ENCODE measurements at regions not wholly inside any gene's neighbourhood (a gene's known extent, or its start where the extent isn't known, plus 50 kb on each side); places are given as distances from the start of the nearest gene placed in this dataset.

DNA sequence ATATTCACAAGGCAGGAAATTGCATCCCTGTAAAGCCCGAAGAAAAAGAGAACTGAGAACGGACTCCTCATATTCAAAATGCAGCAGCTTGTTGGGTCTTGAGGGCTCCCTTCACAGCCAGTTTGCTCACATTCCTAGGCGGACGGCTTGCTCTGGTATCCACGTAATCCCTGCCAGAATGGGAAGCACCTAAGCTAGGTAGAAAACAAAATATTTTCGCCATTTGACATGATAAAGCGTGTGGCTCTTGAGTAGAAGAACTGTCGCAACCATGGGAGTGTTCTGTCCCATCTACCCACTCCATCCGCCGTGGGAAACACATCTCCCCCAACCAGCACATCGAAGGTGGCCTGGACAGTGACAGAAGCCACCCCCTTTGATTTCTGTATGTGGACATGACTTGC is 183.1 kb downstream of the GAS1 start:
- DNase-seq (ENCODE audit: low read depth): no peak

DNA sequence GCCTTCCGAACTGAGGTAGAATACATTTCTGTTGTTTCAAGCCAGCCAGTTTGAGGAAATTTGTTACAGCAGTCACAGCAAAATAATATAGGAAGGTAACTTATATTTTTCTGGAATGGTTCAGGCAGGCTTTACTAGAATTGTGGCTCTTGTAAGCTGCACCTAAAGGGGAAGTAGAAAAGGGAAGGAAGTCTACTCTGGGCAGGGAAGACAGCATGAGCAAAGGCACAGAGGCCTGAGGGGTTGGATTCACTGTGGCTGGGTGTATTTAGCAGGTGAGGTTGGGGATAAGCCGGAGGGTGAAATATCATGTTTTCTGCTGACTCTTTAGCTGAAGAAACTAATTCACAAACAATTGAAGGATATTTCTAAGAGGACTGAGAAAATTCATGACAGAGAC is 183.5 kb downstream of the GAS1 start:
- no peak for DNase-seq (ENCODE audit: low read depth)

DNA sequence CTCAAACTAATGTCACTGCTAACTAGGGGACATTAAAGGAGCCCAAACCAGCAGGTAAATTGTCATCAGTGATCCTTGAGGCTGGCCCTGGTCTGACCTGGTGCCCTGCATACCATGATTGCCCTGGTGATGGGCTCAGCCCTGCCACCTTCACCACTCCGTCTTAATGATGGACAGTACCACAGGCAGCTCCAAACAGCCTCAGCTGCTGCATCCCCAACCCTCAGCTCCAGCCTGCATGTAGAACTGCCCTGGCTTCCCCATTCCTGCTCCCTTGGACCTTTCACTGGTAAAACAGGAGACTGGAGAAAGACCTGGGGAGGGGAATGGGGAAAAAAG is 190.0 kb downstream of the GAS1 start:
- no peak for DNase-seq (ENCODE audit: low read depth)

DNA sequence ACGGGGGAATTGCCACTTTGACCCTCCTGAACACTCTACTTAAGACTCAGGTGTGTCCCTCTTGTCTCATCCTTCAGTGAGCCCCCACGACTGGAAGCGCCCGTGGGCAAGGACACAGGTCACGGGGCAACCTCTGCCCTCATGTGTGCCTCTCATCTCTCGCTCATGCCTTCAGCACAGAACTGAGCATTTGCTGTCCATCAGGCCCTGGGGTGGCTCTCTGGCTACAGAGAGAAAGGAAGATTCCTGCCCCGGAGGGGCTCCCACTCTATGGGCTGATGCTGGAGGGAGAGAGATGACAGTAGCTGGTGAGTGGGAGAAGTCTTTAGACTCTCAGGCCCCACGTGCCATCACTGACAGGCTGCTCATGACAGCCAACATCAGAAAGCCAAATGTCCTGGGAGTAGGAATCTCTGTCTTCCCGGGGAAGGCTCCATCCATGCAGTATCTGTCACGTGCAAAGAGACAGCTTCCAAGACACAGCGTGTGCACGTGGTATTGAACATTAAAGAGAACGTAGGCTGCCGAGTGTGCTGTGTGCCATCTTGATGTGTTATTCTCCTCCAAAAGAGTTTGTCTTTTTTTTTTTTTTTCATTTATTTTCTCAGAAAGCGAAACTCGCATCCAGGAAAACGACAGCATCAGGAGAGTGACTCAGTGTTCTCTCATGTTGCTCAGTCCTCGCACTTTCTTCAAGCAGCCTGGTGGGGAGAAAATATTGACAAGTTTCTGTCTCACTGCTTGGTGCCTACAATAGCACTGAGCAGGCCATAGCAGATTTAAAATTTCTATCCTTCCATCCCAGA is 190.5 kb downstream of the GAS1 start:
- DNase-seq (ENCODE audit: low read depth): no peak

DNA sequence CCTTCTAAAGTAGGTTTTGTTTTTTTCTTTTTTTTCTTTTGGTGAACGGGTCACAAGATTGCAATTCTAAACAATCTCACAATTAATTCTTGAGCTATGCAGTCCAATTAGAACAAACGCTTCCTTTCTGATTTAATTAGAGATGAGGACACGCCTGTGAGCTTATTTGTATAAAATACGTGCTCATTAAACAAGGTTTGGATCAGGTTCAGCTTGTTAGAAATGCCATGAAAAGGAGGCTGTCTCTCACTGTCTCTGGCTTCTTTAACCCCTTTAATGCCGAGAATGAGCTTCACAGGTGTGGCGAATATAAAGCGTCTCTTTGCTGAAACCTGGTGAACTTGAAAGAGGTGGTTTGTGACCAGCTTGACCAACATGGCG is 191.8 kb downstream of the GAS1 start:
- DNase-seq (ENCODE audit: low read depth): no peak

DNA sequence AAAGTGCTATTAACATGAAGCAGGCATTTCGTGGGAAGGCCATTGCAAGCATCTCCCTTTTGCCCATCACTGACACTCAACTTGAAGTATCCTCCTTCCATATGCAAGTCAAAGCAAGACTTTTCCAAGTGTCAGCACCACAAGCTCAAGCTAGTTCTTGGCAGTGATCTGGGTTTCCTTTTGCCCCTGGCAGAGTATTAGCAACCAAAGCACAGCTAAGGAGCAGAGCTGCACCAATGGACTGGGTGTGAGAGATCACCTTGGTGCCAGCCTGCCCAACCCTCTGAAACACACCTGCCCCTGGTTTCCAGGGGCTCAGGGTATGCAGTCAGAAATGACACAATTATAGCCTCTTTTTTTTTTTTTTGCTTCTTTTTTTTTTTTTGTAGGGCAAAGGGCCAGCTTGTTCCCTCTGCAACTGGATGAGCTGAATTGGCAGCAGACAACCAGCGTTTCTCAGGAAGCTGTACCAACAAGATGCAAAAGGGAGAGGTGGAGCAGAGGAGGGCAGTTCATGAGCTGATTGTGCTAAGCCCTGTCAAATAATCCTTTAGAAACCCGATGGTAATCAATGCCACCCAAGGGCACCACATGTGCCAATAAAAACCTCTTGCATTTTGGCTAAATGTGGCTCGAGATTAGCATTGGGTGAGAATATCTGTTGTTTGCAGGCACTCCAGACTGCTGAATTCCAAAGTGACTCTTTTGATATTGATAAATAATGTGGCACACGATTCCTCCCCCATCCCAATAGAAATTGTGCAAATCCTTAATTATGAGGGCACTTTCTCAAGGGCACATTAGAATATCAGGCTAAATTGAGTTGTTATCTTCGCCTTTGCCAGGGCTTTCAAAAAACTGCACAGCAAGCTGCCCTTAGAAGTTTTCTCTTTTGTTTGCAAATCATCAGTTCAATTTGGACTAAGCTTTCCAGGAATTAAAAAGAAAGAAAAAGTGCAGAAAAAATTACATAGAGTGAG is 192.4 kb downstream of the GAS1 start:
- DNase-seq (ENCODE audit: low read depth): no peak

DNA sequence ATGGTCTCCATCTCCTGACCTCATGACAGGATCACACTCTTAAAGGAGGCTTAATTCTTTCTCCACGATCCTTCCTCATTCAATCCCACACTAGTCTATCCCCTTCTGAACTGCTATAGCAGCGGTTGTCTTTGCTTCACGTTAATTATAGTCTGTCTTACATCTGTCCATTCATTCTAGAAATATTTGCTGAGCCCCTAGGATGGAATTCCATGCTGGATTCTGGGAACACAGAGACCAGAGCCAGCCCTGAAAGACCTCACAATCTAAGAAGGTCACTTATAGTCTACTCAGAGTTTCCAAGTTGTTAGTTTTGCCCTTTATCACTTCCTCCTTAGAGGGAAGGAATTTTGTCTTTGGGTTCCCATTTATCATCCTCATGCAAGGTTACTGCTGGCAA is 193.5 kb downstream of the GAS1 start:
- DNase-seq (ENCODE audit: low read depth): no peak

DNA sequence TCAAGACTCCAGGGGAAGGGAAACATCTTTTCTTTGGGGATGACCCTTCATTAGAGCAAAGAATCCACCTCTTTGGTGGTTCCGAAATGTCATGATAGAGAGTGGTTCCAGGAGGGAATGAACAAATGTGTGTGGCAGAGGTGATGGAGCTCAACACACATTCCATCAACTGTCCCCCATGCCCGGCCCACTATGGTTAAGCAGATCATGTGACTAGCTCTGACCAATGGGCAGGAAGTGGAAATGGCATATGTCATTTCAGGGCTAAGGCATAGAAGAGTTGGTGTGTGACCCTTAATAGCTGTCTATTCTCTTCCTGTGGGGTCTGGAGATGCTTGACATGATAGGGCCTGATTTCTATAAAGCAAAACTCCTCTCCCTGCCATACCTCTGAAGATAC is 194.6 kb downstream of the GAS1 start:
- no peak for DNase-seq (ENCODE audit: low read depth)

DNA sequence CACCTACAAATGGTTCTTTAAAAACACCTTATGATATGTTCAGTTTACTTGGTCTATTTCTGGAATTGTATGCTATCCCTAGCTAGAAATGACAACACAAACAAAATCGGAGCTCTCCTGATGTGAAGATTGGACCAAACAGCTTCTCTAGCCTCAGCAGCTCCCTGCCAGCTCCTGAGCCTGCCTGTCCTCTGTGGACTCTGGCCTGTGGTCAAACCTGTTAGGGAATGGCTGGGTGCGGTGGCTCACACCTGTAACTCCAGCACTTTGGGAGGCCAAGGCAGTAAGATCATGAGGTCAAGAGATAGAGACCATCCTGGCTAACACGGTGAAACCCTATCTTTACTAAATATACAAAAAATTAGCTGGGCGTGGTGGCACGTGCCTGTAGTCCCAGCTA is 195.3 kb downstream of the GAS1 start:
- no peak for DNase-seq (ENCODE audit: low read depth)

DNA sequence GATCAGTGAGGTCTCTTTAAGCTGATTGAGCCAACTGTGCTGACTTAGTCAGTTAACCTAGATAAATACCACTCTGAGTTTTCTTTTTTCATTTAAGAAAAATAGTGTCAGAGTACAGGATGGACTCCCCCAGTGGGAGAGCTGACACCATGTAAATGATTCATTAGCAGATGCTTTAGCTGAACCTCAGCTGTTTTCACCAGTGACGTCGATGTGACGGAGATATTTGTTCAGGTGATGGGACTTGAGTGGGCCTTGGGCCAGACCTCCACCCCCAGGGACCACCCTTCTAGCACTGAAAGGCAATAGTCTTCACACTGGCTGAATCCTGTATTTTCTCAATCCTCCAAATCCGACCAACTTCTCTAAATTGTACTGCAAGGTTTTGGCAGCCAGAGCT is 196.1 kb downstream of the GAS1 start:
- DNase-seq (ENCODE audit: low read depth): no peak

DNA sequence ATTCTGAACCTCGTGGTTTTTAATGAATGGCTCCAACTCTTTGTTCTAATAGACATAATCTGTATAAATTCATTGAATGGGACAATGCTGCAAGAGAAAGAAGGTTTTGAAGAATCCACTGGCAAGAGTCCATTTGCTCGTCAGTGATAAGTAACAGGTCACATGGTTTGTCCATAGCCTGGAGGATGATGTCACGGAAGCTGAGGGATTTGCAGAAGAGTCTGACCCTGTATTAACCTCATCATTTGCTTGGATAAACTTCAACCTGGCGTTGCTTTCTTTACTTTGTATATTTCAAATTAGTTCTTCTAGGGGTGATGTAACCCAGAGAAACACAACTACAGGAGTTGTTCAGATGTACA is 197.4 kb downstream of the GAS1 start:
- DNase-seq (ENCODE audit: low read depth): no peak

DNA sequence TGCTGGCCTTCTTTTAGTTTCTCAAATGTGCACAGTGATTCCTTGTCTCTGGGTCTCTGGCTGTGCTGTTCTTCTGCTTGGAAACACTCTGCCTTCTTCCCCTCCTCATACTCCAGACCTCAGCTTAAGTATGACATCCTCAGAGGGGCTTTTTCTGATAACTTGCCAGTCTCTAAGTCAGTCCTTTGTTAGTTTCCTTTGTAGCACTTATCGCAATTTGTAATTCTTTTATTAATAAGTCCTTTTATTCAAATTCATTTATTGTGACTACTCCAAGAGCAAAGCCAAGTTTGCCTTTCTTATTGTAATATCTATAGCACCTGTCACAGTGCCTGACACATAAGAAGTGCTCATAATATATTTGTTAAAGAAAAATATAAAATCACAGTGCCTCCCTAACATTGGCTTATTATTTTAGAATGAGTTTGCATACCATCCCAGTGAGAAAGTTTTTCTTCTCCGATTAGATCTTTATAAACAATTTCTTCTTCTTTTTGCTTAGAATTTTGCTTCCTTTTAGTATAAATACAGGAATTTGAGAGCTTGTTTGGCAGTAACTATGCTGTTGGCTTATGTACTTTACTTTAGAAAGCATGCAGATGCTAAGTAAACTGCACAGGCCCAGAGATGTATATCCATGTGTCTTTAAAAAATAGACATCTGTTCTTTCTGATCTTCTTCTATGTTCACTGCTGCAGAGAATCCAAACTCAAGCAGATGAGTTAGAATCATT is 198.0 kb downstream of the GAS1 start:
- no peak for DNase-seq (ENCODE audit: low read depth)

DNA sequence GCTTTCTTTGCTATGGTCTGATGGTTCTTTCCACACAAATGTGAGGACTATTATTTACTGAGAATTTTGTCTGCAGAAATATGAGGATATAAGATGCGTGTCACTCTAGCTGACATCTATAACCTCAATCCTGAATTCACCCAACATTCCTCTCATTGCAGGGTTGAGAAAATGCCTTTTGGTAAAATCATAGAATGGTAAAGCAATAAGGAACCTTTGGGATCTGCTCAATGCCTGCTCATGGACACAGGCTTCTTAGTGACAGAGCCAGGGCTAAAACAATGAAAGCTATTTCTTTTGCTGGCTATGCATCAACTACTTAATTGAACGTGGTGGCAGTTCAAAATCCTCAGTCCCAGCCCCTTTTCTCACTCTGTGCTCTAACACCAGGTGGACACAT is 199.6 kb downstream of the GAS1 start:
- no peak for DNase-seq (ENCODE audit: low read depth)

DNA sequence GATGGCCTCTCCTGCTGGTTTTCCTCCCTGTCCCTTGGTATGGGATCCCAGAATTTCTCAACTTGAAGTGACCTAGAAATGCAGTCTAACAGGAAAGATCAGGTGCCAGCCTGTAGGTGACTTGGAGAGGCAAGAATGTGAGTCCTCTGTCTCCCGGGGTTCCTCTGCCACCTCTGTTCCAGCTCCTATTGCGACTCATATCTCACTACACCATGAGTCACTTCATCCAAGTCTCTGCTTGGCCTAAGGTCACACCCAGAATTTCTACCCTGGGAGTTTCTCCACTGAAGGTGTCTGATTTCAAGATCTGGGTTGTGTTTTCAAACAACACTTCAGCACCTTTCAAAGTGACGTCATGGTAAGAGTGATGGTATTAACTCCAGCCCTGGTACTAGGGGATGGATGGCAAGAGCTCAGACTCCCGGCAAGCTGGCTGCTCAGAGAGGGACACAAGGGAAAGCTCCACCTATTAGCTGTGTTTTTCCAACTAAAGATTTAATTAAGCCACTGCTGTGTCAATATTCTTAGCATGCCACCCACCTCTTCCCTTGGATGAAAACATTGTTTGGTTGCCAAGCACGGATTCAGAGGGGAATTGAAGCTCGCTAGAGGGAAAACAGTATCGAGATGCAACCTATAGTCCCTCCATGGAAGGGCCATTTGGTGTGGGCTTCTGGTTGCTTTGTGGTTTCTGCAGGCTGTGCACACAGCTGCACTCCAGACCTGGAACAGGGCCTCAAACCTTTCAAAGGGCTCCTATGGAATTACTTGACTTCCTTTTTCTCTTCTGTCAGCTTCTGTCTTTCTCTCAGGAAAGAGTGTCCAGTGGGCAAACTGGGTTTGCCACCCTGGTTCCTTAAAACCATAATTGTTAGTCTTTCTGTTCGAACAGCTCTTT is 205.7 kb downstream of the GAS1 start:
- no peak for DNase-seq (ENCODE audit: low read depth)

DNA sequence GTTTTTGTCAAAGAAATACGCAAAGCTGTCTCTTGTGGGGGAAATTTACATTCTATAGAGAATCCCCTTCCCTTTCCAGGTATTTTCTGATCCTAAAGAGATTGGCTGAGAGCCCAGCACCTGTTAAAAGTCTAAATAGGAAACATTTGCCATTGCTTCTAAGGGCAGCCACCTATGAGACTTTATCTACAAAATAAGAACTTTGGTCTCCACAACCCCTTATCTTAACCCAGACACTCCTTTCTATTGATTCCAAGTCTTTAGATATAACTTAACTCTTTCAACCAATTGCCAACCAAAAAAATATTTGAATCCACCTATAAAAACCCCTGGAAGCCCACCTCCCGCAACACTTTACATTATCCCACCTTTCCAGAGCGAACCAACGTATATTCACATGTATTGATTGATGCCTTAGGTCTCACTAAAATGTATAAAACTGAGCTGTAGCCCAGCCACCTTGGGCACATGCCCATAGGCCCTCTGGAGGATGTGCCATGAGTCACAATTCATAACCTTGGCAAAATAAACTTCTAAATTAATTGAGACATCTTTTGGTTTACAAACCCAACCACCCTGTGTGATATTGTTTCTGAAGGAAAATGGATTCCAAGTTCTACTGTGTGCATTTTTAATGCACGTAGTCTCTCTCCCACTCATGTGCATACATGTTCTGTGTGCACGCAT is 211.4 kb downstream of the GAS1 start:
- no peak for DNase-seq (ENCODE audit: low read depth)

DNA sequence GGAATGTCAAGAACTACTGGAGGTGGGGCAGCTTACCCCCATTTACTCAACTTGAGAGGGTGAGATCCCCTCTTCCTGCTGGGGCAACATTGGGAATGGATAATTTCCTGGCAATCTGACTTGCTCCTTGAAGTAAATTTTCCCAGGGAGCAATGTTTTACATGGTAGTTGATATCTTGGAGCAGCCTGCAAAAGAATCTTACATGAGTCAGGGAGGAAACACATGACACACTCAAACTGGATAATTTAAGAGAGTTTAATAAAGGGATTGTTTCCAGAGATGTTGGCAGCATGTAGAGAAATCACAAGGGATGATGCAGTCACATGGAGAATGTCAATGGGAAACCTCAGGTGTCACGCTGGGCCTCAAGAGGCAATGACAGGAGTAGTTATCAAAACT is 212.5 kb downstream of the GAS1 start:
- peak; percentile 66 for DNase-seq (ENCODE audit: low read depth)

DNA sequence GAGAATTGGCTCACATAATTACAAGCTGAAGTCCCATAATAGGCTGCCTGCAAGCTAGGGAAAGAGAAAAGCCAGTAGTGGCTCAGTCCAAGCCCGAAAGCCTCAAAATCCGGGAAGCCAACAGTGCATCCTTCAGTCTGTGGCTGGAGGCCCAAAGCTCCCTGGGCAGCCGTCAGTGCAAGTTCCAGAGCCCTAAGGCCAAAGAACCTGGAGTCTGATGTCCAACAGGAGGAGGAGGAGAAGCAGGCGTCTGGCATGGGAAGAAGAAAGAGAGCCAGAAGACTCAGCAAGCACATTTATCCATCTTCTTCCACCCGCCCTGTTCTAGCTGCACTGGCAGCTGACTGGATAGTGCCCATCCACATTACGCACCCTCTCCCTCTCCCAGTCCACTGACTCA is 213.4 kb downstream of the GAS1 start:
- DNase-seq (ENCODE audit: low read depth): no peak

DNA sequence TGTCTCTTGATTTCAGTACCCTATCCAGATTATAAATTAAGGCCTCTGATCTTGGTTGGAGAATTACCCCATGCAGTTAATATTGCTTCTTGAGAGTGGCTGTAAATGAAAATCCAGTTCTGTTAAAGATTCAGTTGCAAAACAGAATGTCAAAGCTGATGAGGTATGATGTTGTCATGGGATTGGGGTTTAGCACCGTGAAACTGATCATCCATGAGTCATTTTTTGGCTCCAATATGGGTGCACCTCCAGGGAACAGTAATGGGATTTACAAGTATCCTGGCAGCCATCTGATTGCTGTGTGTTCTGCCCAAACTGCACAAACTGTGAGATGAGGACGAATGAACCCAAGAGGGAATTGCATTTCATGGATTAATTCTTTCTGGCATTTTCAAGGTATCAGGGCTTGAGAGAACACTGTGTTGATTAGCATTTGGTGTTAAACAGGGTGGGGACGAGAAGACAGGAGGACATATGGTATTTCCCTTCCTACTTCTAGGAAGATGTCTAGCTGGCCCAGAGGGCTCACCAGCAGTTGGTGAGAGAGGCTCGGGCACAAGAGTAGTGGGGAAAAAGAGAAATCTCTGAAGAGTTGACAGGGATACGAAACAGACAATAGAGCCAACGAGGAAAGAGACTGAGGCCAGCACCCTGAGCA is 214.7 kb downstream of the GAS1 start:
- DNase-seq (ENCODE audit: low read depth): peak; percentile 90

DNA sequence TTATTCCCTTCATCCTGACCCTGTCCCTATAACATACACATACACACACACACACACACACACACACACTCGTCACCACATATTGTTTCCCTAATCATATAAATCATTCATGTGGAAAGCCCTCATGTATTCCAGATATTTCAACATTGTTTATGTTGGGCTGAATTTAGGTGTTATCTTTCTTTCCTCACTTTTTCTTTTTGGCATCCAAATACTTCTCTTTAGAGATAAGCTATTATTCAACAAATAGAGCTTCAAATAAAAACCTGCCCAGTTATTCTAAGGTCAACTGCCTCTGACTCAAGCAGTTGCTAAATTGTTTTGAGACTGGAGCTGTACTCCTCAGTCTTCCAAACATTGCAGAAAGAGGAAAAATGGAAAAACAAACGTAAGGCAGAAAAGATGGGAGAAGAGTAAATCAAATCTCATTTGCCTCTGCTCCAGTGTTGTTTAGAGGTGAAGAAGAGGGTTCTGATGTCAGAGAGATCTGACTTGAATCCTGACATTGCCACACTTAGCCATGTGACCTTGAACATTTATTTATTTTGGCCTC is 215.7 kb downstream of the GAS1 start:
- no peak for DNase-seq (ENCODE audit: low read depth)

All from GM04504 (cell line).